HG03558 (cell line): ENCODE measurements at regions not wholly inside any gene's neighbourhood (a gene's known extent, or its start where the extent isn't known, plus 50 kb on each side); places are given as distances from the start of the nearest gene placed in this dataset.
A peak's percentile ranks its signal among the peaks of the same experiment; 100 is the strongest.

Experiments
- ATAC-seq: cut with Tn5 transposase; IDR thresholded peaks from one replicate; pipeline ENCODE4 v1.9.1; 2021; ENCODE audit warnings: moderate number of reproducible peaks; ENCODE audit not compliant: unreplicated experiment; ENCODE audit errors: extremely low read depth

- ATAC-seq: no peak
Observed at GRCh38 chr4:38308728-38309311, 348.6 kb downstream of the PTTG2 start.

GRCh38 chr4:38309471-38309870 is 349.3 kb downstream of the PTTG2 start:
- ATAC-seq: no peak

- peak; percentile 82 for ATAC-seq
Observed at GRCh38 chr4:38310446-38311043, 350.3 kb downstream of the PTTG2 start.

GRCh38 chr4:38311495-38312126 is 351.4 kb downstream of the PTTG2 start:
- no peak for ATAC-seq

GRCh38 chr4:38313175-38313574 is 350.8 kb upstream of the KLF3 start:
- ATAC-seq: no peak

GRCh38 chr4:38313999-38314561 is 349.9 kb upstream of the KLF3 start:
- ATAC-seq: no peak

GRCh38 chr4:38314663-38315062 is 349.3 kb upstream of the KLF3 start:
- ATAC-seq: no peak

GRCh38 chr4:38315286-38315685 is 348.7 kb upstream of the KLF3 start:
- no peak for ATAC-seq

- no peak for ATAC-seq
Observed at GRCh38 chr4:38316045-38316444, 348.0 kb upstream of the KLF3 start.

GRCh38 chr4:38317041-38317674 is 346.8 kb upstream of the KLF3 start:
- no peak for ATAC-seq

- peak; percentile 72 for ATAC-seq
Observed at GRCh38 chr4:38318737-38319455, 345.1 kb upstream of the KLF3 start.

- ATAC-seq: no peak
Observed at GRCh38 chr4:38319456-38320342, 344.3 kb upstream of the KLF3 start.

GRCh38 chr4:38320343-38320695 is 343.7 kb upstream of the KLF3 start:
- no peak for ATAC-seq

- ATAC-seq: no peak
Observed at GRCh38 chr4:38320833-38321232, 343.2 kb upstream of the KLF3 start.

- no peak for ATAC-seq
Observed at GRCh38 chr4:38322714-38323113, 341.3 kb upstream of the KLF3 start.

GRCh38 chr4:38323141-38323641 is 340.8 kb upstream of the KLF3 start:
- no peak for ATAC-seq

- no peak for ATAC-seq
Observed at GRCh38 chr4:38324861-38325628, 339.0 kb upstream of the KLF3 start.

- no peak for ATAC-seq
Observed at GRCh38 chr4:38325629-38325913, 338.4 kb upstream of the KLF3 start.

GRCh38 chr4:38326499-38326898 is 337.5 kb upstream of the KLF3 start:
- ATAC-seq: no peak
